ENCODE measurements at regions not wholly inside any gene's neighbourhood (a gene's known extent, or its start where the extent isn't known, plus 50 kb on each side); places are given as distances from the start of the nearest gene placed in this dataset.

DNA sequence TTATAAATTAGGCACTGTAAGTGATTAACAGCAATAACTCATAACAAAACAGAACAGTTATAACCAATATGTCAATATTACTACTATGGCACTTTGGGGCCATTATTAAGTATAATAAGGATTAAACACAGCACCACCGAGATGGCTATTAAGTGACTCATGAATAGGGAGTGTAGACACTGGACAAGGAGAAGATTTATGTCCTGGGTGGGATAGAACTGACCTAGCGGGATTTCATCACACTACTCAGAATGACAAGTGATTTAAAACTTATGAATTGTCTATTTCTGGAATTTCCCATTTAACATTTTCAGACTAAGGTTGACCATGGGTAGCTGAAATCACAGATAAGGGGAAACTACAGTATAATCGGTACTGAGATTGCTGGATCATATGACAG is 79.0 kb upstream of the SLC7A1 start:
- H3K4me3 Mint-ChIP-seq (ENCODE audit: low read depth, unreplicated experiment), result no peak overlapping the region
- no peaks in the 10 kb centered on the region for H3K27me3 Mint-ChIP-seq (ENCODE audit: unreplicated experiment)
- no peaks in the 10 kb centered on the region for H3K9me3 Mint-ChIP-seq (ENCODE audit: low read depth, unreplicated experiment)
- TF ChIP-seq CTCF (IDR thresholded peaks at IDR 0.05; ENCODE audit: unreplicated experiment), result no peak
- no peak overlapping the region for H3K27ac Mint-ChIP-seq (ENCODE audit: unreplicated experiment)
- H3K36me3 Mint-ChIP-seq (ENCODE audit: insufficient read depth, unreplicated experiment), result no peaks in the 10 kb centered on the region
- no peaks in the 10 kb centered on the region for H3K4me1 Mint-ChIP-seq (ENCODE audit: low read depth, unreplicated experiment)
- no TSS peak for BruUV-seq (replicated peaks)
- CTCF ChIA-PET, result no interaction called here
- DNase-seq, result no peak
- intact Hi-C loops (cut with micrococcal nuclease; ENCODE audit: unreplicated experiment), result no loop called here

DNA sequence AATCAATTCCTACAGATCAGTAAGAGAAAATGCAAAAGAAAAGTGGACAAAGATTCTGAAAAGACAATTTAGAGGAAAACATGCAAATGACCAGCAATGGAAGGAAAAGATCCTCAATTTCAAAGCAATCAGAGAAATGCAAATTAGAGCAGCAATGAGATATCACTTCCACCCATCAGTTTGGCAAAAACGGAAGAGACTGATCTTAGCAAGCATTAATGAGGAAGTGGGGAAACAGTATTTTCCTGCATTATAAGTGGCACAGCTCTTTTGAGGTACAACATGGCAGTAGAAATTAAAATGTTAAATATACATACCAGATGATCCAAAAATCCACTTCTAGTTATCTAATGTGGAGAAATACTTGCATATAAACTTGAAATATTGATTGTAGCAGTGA is 69.1 kb upstream of the SLC7A1 start:
- no peaks in the 10 kb centered on the region for H3K36me3 Mint-ChIP-seq (ENCODE audit: insufficient read depth, unreplicated experiment)
- H3K4me3 Mint-ChIP-seq (ENCODE audit: low read depth, unreplicated experiment), result no peak overlapping the region
- DNase-seq, result no peak
- peaks cover 45% of the 10 kb centered on the region for H3K27me3 Mint-ChIP-seq (ENCODE audit: unreplicated experiment)
- no peaks in the 10 kb centered on the region for H3K4me1 Mint-ChIP-seq (ENCODE audit: low read depth, unreplicated experiment)
- peaks cover 8% of the 10 kb centered on the region for H3K9me3 Mint-ChIP-seq (ENCODE audit: low read depth, unreplicated experiment)
- no peak for TF ChIP-seq CTCF (IDR thresholded peaks at IDR 0.05; ENCODE audit: unreplicated experiment)
- CTCF ChIA-PET, result no interaction called here
- no TSS peak for BruUV-seq (replicated peaks)
- intact Hi-C loops (cut with micrococcal nuclease; ENCODE audit: unreplicated experiment), result no loop called here
- H3K27ac Mint-ChIP-seq (ENCODE audit: unreplicated experiment), result no peak overlapping the region

DNA sequence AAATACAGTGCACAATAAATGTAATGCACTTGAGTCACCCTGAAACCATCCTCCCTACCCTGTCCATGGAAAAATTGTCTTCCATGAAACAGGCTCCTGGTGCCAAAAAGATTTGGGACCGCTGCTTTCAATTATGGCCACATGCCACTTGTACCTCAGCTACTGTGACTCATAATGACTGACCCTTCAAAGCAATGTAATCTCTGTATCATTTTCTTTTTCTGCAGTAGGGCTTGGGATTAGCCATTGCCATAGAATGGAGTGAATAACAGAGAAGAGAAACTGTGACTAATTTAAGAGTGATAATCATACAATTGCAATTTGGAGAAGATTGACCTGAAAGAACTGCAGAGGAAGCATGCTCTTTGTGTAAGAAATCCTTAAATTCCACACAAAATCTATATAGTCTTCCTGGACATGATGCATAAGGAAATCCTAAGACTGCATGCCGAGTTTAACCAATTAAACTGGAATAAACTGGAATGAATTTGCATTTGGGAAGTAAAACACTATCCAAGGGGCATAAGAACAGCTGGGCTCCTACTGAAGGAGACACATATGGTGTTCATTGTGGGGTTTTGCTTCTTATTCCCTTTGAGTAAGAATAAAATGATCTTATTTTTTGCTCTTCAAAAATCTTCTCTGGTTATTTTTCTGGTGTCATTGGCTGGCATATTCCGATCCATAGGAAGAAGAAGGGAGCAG is 59.5 kb upstream of the SLC7A1 start:
- H3K4me3 Mint-ChIP-seq (ENCODE audit: low read depth, unreplicated experiment), result no peak overlapping the region
- intact Hi-C loops (cut with micrococcal nuclease; ENCODE audit: unreplicated experiment), result no loop called here
- H3K9me3 Mint-ChIP-seq (ENCODE audit: low read depth, unreplicated experiment), result peaks cover 3% of the 10 kb centered on the region
- no peak for TF ChIP-seq CTCF (IDR thresholded peaks at IDR 0.05; ENCODE audit: unreplicated experiment)
- H3K36me3 Mint-ChIP-seq (ENCODE audit: insufficient read depth, unreplicated experiment), result no peaks in the 10 kb centered on the region
- peak overlapping the region; percentile 50 for H3K27ac Mint-ChIP-seq (ENCODE audit: unreplicated experiment)
- no peaks in the 10 kb centered on the region for H3K4me1 Mint-ChIP-seq (ENCODE audit: low read depth, unreplicated experiment)
- DNase-seq, result no peak
- BruUV-seq (replicated peaks), result no TSS peak
- CTCF ChIA-PET, result no interaction called here
- H3K27me3 Mint-ChIP-seq (ENCODE audit: unreplicated experiment), result peaks cover 28% of the 10 kb centered on the region

GRCh38 chr13:29654384-29654783 is 58.9 kb upstream of the SLC7A1 start:
- Mint-ChIP-seq H3K27me3 (ENCODE audit: unreplicated experiment) (peaks cover 28% of the 10 kb centered on the region), H3K9me3 (ENCODE audit: low read depth, unreplicated experiment) (no peaks in the 10 kb centered on the region), H3K4me3 (ENCODE audit: low read depth, unreplicated experiment) (no peak overlapping the region), H3K4me1 (ENCODE audit: low read depth, unreplicated experiment) (no peaks in the 10 kb centered on the region), H3K36me3 (ENCODE audit: insufficient read depth, unreplicated experiment) (no peaks in the 10 kb centered on the region), H3K27ac (ENCODE audit: unreplicated experiment) (no peak overlapping the region)
- CTCF ChIA-PET, result no interaction called here
- intact Hi-C loops (cut with micrococcal nuclease; ENCODE audit: unreplicated experiment), result no loop called here
- BruUV-seq (replicated peaks), result no TSS peak
- DNase-seq, result no peak
- TF ChIP-seq CTCF (IDR thresholded peaks at IDR 0.05; ENCODE audit: unreplicated experiment), result no peak
